Liver (tissue), 7 donors: ENCODE measurements at regions not wholly inside any gene's neighbourhood (a gene's known extent, or its start where the extent isn't known, plus 50 kb on each side); places are given as distances from the start of the nearest gene placed in this dataset.
"Not testable (repeated sequence)": the region's sequence is repeated elsewhere in the genome, so short reads cannot be mapped to it uniquely, and the experiment has no call there.

Experiments used
- DNase-seq: peaks from one replicate; pipeline ENCODE4 v3.0.0-alpha.2; 2017; ENCODE audit warnings: low spot score
- H3K27ac ChIP-seq, 2 donors: one replicate each; pipeline ENCODE4 v1.7.0; 2013; ENCODE audit warnings: inconsistent platforms in 2 of 2, low read length in 2 of 2, control low read depth in 1 of 2, low read depth in 1 of 2, mild to moderate bottlenecking in 1 of 2
- H3K27me3 ChIP-seq, 4 donors: one replicate each; pipeline versions ENCODE4 v1.6.1 to v1.7.0; 2013; ENCODE audit warnings: low read length in 3 of 4, inconsistent platforms in 1 of 4, mild to moderate bottlenecking in 1 of 4, moderate library complexity in 1 of 4; ENCODE audit not compliant: control insufficient read depth in 4 of 4, insufficient read depth in 4 of 4
- H3K36me3 ChIP-seq, 4 donors: one replicate each; pipeline versions ENCODE4 v1.6.1 to v1.7.0; 2013; ENCODE audit warnings: low read length in 3 of 4, mild to moderate bottlenecking in 3 of 4, low read depth in 1 of 4, moderate library complexity in 1 of 4; ENCODE audit not compliant: control insufficient read depth in 4 of 4, insufficient read depth in 3 of 4
- H3K4me1 ChIP-seq, 4 donors: one replicate each; pipeline versions ENCODE4 v1.6.1 to v1.7.0; 2013; ENCODE audit warnings: low read length in 3 of 4, mild to moderate bottlenecking in 3 of 4, moderate library complexity in 1 of 4; ENCODE audit not compliant: control insufficient read depth in 4 of 4, insufficient read depth in 4 of 4
- H3K4me3 ChIP-seq, 3 donors: one replicate each; pipeline versions ENCODE4 v1.6.1 to v1.7.0; 2013; ENCODE audit warnings: low read length in 3 of 3, control low read depth in 1 of 3, low read depth in 1 of 3, mild to moderate bottlenecking in 1 of 3
- H3K9ac ChIP-seq, 2 donors: one replicate each; pipeline ENCODE4 v1.7.0; 2013; ENCODE audit warnings: low read length in 2 of 2, mild to moderate bottlenecking in 2 of 2, moderate library complexity in 2 of 2, control low read depth in 1 of 2, low read depth in 1 of 2
- H3K9me3 ChIP-seq, 4 donors: one replicate each; pipeline versions ENCODE4 v1.6.1 to v1.7.0; 2013; ENCODE audit warnings: low read length in 3 of 4; ENCODE audit not compliant: control insufficient read depth in 4 of 4
- ATF3 ChIP-seq: IDR thresholded peaks from 2 replicates; pipeline ENCODE4 v1.6.1; 2016; ENCODE audit warnings: antibody characterized with exemption
- EGR1 ChIP-seq, 2 donors: IDR thresholded peaks; 2 replicates each; pipeline ENCODE4 v1.6.1; 2016 to 2018; ENCODE audit warnings: antibody characterized with exemption in 2 of 2, low read depth in 2 of 2
- FOXA2 ChIP-seq: IDR thresholded peaks from 2 replicates; pipeline ENCODE4 v1.6.1; 2016; ENCODE audit warnings: antibody characterized with exemption
- GABPA ChIP-seq, 2 donors: IDR thresholded peaks in 1 of 2; conservative IDR thresholded peaks in 1 of 2; 2 replicates each; pipeline ENCODE4 v1.6.1; 2016; ENCODE audit warnings: antibody characterized with exemption in 2 of 2, mild to moderate bottlenecking in 1 of 2, moderate library complexity in 1 of 2
- HNF4A ChIP-seq, 2 donors: conservative IDR thresholded peaks; 2 replicates each; pipeline ENCODE4 v1.6.1; 2016; ENCODE audit warnings: antibody characterized with exemption in 2 of 2, mild to moderate bottlenecking in 2 of 2
- HNF4G ChIP-seq: IDR thresholded peaks from 2 replicates; pipeline ENCODE4 v1.6.1; 2016; ENCODE audit warnings: antibody characterized with exemption
- JUND ChIP-seq, 2 donors: IDR thresholded peaks; 2 replicates each; pipeline ENCODE4 v1.6.1; 2016; ENCODE audit warnings: antibody characterized with exemption in 2 of 2
- MAX ChIP-seq: IDR thresholded peaks from 2 replicates; pipeline ENCODE4 v1.6.1; 2016; ENCODE audit warnings: antibody characterized with exemption
- NR2F2 ChIP-seq: IDR thresholded peaks from 2 replicates; pipeline ENCODE4 v1.6.1; 2016; ENCODE audit warnings: antibody characterized with exemption
- RXRA ChIP-seq, 2 donors: IDR thresholded peaks; 2 replicates each; pipeline ENCODE4 v1.6.1; 2017 to 2018; ENCODE audit warnings: antibody characterized with exemption in 2 of 2, mild to moderate bottlenecking in 1 of 2
- SP1 ChIP-seq: IDR thresholded peaks from 2 replicates; pipeline ENCODE4 v1.6.1; 2018; ENCODE audit warnings: antibody characterized with exemption, mild to moderate bottlenecking
- TAF1 ChIP-seq: conservative IDR thresholded peaks from 2 replicates; pipeline ENCODE4 v1.6.1; 2016; ENCODE audit warnings: antibody characterized with exemption, mild to moderate bottlenecking
- YY1 ChIP-seq: IDR thresholded peaks from 2 replicates; pipeline ENCODE4 v1.6.1; 2016; ENCODE audit warnings: antibody characterized with exemption, mild to moderate bottlenecking
- ZBTB33 ChIP-seq: IDR thresholded peaks from 2 replicates; pipeline ENCODE4 v1.6.1; 2016; ENCODE audit warnings: antibody characterized with exemption
- WGBS: extraction: QIAGEN DNeasy Blood & Tissue Kit; methylation state at CpG from one replicate; pipeline ENCODE4 v1.1.7; 2013; 5-methylcytosine and 5-hydroxymethylcytosine counted together
- donor health status: healthy.
- donor health status: healthy.
- donor health status: healthy.
- donor health status: healthy.

DNA sequence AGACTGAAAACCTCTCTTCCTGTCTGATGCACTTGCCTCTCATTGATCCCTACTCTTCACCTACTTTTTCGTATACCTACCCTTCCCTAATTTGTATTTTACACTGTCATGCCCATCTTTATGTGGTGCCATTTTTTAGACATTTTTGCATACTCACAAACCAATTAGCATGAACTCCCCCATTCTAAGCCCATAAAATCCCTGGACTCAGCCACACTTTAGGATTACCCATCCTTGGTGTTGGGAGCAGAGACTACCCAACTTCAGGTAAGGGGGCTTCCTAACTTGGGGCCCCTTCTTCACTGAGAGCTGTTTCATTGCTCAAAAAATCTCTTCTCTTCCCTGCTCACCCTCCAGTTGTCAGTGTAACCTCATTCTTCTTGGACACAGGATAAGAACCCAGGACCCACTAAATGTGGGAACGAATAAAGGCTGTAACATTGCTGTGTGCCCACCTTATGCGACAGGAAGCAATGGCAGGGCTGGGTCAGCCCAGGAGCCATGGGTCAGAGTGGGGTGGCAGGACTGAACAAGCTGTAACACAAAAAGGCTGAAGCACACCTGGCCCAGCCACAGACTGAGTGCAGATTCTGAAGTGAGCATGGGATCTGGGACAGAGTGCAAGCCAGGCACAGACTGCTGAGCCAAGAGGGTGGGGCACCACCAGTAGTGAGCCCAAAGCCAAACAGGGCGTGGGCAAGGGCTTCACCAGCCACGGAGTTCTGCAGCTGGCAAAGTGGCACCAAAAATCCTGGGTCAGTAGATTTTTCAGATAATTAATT lies 789.1 kb upstream of the HS3ST5 start:
- 73% methylated on average over 5 of the region's 5 CpGs for WGBS
- Histone ChIP-seq H3K27me3 (no peaks in the 10 kb centered on the region), H3K36me3 (no peaks in the 10 kb centered on the region), H3K9me3 (peaks cover 0 to 8% (median under 1%) of the 10 kb centered on the region in 4 donors), H3K4me3 (no peak overlapping the region), H3K4me1 (no peaks in the 10 kb centered on the region), H3K9ac (no peak overlapping the region), H3K27ac (no peak overlapping the region)
- no peak for DNase-seq
- TF ChIP-seq JUND (IDR thresholded peaks at IDR 0.05): no peak
- TF ChIP-seq GABPA (IDR thresholded peaks at IDR 0.05 in 1 of 2, conservative IDR thresholded peaks at IDR 0.05 in 1 of 2): no peak
- TF ChIP-seq TAF1: no peak
- TF ChIP-seq RXRA (IDR thresholded peaks at IDR 0.05): no peak
- TF ChIP-seq HNF4A (conservative IDR thresholded peaks at IDR 0.05): no peak
- no peak for TF ChIP-seq YY1
- no peak for TF ChIP-seq FOXA2
- TF ChIP-seq NR2F2: no peak
- no peak for TF ChIP-seq HNF4G
- no peak for TF ChIP-seq ATF3

DNA sequence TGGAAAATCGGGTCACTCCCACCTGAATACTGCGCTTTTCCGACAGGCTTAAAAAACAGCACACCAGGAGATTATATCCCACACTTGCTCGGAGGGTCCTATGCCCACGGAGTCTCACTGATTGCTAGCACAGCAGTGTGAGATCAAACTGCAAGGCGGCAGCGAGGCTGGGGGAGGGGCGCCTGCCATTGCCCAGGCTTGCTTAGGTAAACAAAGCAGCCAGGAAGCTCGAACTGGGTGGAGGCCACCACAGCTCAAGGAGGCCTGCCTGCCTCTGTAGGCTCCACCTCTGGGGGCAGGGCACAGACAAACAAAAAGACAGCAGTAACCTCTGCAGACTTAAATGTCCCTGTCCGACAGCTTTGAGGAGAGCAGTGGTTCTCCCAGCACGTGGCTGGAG lies 778.7 kb upstream of the HS3ST5 start:
- H3K27ac ChIP-seq, H3K9me3 ChIP-seq, H3K36me3 ChIP-seq, H3K9ac ChIP-seq, DNase-seq, H3K27me3 ChIP-seq, H3K4me1 ChIP-seq, H3K4me3 ChIP-seq: not testable (repeated sequence)
- WGBS: 88% methylated on average over 11 of the region's 11 CpGs

DNA sequence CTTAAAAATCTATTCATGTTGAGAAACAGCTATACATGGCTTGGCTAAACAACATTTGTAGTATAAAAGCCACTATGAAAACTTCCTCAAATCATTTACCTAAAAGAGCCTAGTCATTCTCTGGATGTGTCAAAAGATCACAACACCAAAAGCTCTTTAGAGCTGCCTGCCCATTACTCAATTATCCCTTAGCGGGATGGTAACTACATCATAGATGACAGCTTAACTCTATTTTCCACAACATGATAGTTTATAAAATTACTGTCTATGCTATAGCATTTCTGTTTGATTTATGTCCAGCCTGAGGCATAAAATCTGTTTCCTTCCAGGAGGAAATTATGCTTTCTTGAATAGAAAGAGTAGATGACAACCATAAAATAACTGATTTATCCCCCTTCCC lies 777.6 kb upstream of the HS3ST5 start:
- Histone ChIP-seq H3K27me3 (no peaks in the 10 kb centered on the region), H3K4me1 (no peaks in the 10 kb centered on the region), H3K4me3 (no peak overlapping the region), H3K9me3 (no peaks in the 10 kb centered on the region), H3K9ac (no peak overlapping the region), H3K27ac (no peak overlapping the region), H3K36me3 (no peaks in the 10 kb centered on the region)
- TF ChIP-seq GABPA (IDR thresholded peaks at IDR 0.05 in 1 of 2, conservative IDR thresholded peaks at IDR 0.05 in 1 of 2) (no peak), EGR1 (IDR thresholded peaks at IDR 0.05; ENCODE audit: low read depth in 2 of 2) (no peak), ZBTB33 (no peak), SP1 (no peak), HNF4A (conservative IDR thresholded peaks at IDR 0.05) (no peak), MAX (no peak), JUND (IDR thresholded peaks at IDR 0.05) (no peak)
- DNase-seq: no peak
- WGBS: 80% methylated on average over 1 of the region's 1 CpG
